Panc1 (cell line): ENCODE measurements at regions not wholly inside any gene's neighbourhood (a gene's known extent, or its start where the extent isn't known, plus 50 kb on each side); places are given as distances from the start of the nearest gene placed in this dataset.

Experiments used
- TCF7L2 ChIP-seq: IDR thresholded peaks from 2 replicates; pipeline ENCODE4 v1.6.1; 2011; ENCODE audit warnings: mild to moderate bottlenecking, low read depth, low read length, inconsistent platforms
- TF ChIP-seq, protein P1 (sequence below): fragments of 450-650 bp; IDR thresholded peaks from 2 replicates; pipeline ENCODE4 v1.5.1; 2017; ENCODE audit warnings: mild to moderate bottlenecking

DNA sequence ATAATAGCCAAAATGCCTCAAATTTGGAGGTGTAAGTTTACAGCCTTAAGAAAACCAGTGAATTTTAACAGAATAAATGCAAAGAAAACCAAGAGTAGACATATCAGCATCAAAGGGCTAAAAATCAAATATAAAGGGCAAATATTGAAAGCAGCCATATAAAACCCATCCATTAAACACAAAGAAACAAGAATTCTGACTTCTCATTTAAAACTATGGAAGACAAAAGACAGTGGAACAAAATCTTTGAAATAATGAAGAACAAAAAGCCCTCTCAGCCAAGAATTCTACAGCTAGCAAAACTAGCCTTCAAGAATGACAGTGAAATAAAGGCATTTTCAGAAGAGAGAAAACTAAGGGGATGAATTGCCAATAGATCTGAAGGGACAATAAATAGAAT, 91.3 kb upstream of the FST start:
- TF ChIP-seq, protein P1, sequence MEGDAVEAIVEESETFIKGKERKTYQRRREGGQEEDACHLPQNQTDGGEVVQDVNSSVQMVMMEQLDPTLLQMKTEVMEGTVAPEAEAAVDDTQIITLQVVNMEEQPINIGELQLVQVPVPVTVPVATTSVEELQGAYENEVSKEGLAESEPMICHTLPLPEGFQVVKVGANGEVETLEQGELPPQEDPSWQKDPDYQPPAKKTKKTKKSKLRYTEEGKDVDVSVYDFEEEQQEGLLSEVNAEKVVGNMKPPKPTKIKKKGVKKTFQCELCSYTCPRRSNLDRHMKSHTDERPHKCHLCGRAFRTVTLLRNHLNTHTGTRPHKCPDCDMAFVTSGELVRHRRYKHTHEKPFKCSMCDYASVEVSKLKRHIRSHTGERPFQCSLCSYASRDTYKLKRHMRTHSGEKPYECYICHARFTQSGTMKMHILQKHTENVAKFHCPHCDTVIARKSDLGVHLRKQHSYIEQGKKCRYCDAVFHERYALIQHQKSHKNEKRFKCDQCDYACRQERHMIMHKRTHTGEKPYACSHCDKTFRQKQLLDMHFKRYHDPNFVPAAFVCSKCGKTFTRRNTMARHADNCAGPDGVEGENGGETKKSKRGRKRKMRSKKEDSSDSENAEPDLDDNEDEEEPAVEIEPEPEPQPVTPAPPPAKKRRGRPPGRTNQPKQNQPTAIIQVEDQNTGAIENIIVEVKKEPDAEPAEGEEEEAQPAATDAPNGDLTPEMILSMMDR, result no peak
- TF ChIP-seq TCF7L2, result no peak
